ENCODE measurements at regions not wholly inside any gene's neighbourhood (a gene's known extent, or its start where the extent isn't known, plus 50 kb on each side); places are given as distances from the start of the nearest gene placed in this dataset.
"Not testable (repeated sequence)": the region's sequence is repeated elsewhere in the genome, so short reads cannot be mapped to it uniquely, and the experiment has no call there.

GRCh38 chr12:5166976-5167375, 123.3 kb downstream of the KCNA5 start:
- DNase-seq = peak in 1 of 2 experiments; percentile 81

- DNase-seq = no peak
Measured at GRCh38 chr12:5168148-5168547, 124.5 kb downstream of the KCNA5 start.

GRCh38 chr12:5170844-5171243, 127.2 kb downstream of the KCNA5 start:
- DNase-seq = no peak

GRCh38 chr12:5171701-5172100, 128.0 kb downstream of the KCNA5 start:
- DNase-seq = peak; percentile 32 to 67

GRCh38 chr12:5172886-5173285, 129.2 kb downstream of the KCNA5 start:
- DNase-seq = no peak

GRCh38 chr12:5173511-5174011, 129.9 kb downstream of the KCNA5 start:
- peak in 1 of 2 experiments; percentile 37 for DNase-seq

- DNase-seq = not testable (repeated sequence)
Measured at GRCh38 chr12:5175415-5175814, 131.7 kb downstream of the KCNA5 start.

- DNase-seq = no peak
Measured at GRCh38 chr12:5176036-5176435, 132.4 kb downstream of the KCNA5 start.

- peak in 1 of 2 experiments; percentile 10 for DNase-seq
Measured at GRCh38 chr12:5177096-5177495, 133.4 kb downstream of the KCNA5 start.

GRCh38 chr12:5177731-5178130, 134.1 kb downstream of the KCNA5 start:
- DNase-seq = no peak

GRCh38 chr12:5178571-5178970, 134.9 kb downstream of the KCNA5 start:
- no peak for DNase-seq

GRCh38 chr12:5180496-5180895, 136.8 kb downstream of the KCNA5 start:
- no peak for DNase-seq

- no peak for DNase-seq
Measured at GRCh38 chr12:5184186-5184585, 140.5 kb downstream of the KCNA5 start.

GRCh38 chr12:5185435-5186069, 141.9 kb downstream of the KCNA5 start:
- no peak for DNase-seq

- no peak for DNase-seq
Measured at GRCh38 chr12:5186715-5187114, 143.0 kb downstream of the KCNA5 start.

- peak in 1 of 2 experiments; percentile 19 for DNase-seq
Measured at GRCh38 chr12:5187136-5187535, 143.5 kb downstream of the KCNA5 start.

GRCh38 chr12:5188472-5188871, 144.8 kb downstream of the KCNA5 start:
- peak in 1 of 2 experiments; percentile 11 for DNase-seq

GRCh38 chr12:5189173-5189572, 145.5 kb downstream of the KCNA5 start:
- DNase-seq = no peak

GRCh38 chr12:5191803-5192538, 148.3 kb downstream of the KCNA5 start:
- DNase-seq = no peak

- no peak for DNase-seq
Measured at GRCh38 chr12:5192726-5193125, 149.0 kb downstream of the KCNA5 start.

- DNase-seq = no peak
Measured at GRCh38 chr12:5194306-5194705, 150.6 kb downstream of the KCNA5 start.

- no peak for DNase-seq
Measured at GRCh38 chr12:5195244-5195643, 151.6 kb downstream of the KCNA5 start.

GRCh38 chr12:5195691-5196090, 152.0 kb downstream of the KCNA5 start:
- no peak for DNase-seq

GRCh38 chr12:5197131-5197530, 153.5 kb downstream of the KCNA5 start:
- DNase-seq = no peak
